ENCODE measurements at regions not wholly inside any gene's neighbourhood (a gene's known extent, or its start where the extent isn't known, plus 50 kb on each side); places are given as distances from the start of the nearest gene placed in this dataset.

GRCh38 chr7:1329966-1330800 lies 97.5 kb downstream of the UNCX start:
- Mint-ChIP-seq H3K27ac (ENCODE audit: unreplicated experiment) (no peak overlapping the region), H3K4me3 (no peak overlapping the region), H3K4me1 (no peaks in the 10 kb centered on the region), H3K9me3 (no peaks in the 10 kb centered on the region), H3K27me3 (ENCODE audit: low read depth) (peaks cover 16% of the 10 kb centered on the region), H3K36me3 (ENCODE audit: low read depth) (no peaks in the 10 kb centered on the region)
- TF ChIP-seq, protein P1, sequence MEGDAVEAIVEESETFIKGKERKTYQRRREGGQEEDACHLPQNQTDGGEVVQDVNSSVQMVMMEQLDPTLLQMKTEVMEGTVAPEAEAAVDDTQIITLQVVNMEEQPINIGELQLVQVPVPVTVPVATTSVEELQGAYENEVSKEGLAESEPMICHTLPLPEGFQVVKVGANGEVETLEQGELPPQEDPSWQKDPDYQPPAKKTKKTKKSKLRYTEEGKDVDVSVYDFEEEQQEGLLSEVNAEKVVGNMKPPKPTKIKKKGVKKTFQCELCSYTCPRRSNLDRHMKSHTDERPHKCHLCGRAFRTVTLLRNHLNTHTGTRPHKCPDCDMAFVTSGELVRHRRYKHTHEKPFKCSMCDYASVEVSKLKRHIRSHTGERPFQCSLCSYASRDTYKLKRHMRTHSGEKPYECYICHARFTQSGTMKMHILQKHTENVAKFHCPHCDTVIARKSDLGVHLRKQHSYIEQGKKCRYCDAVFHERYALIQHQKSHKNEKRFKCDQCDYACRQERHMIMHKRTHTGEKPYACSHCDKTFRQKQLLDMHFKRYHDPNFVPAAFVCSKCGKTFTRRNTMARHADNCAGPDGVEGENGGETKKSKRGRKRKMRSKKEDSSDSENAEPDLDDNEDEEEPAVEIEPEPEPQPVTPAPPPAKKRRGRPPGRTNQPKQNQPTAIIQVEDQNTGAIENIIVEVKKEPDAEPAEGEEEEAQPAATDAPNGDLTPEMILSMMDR (conservative IDR thresholded peaks at IDR 0.05) = no peak
- DNase-seq (ENCODE audit: low read depth, low spot score) = no peak

GRCh38 chr7:1330801-1331425 lies 98.2 kb downstream of the UNCX start:
- H3K36me3 Mint-ChIP-seq (ENCODE audit: low read depth) = no peaks in the 10 kb centered on the region
- H3K27me3 Mint-ChIP-seq (ENCODE audit: low read depth) = peaks cover 16% of the 10 kb centered on the region
- no peak overlapping the region for H3K4me3 Mint-ChIP-seq
- DNase-seq (ENCODE audit: low read depth, low spot score) = no peak
- TF ChIP-seq, protein P1 (conservative IDR thresholded peaks at IDR 0.05) = no peak
- no peaks in the 10 kb centered on the region for H3K4me1 Mint-ChIP-seq
- H3K27ac Mint-ChIP-seq (ENCODE audit: unreplicated experiment) = no peak overlapping the region
- H3K9me3 Mint-ChIP-seq = no peaks in the 10 kb centered on the region

DNA sequence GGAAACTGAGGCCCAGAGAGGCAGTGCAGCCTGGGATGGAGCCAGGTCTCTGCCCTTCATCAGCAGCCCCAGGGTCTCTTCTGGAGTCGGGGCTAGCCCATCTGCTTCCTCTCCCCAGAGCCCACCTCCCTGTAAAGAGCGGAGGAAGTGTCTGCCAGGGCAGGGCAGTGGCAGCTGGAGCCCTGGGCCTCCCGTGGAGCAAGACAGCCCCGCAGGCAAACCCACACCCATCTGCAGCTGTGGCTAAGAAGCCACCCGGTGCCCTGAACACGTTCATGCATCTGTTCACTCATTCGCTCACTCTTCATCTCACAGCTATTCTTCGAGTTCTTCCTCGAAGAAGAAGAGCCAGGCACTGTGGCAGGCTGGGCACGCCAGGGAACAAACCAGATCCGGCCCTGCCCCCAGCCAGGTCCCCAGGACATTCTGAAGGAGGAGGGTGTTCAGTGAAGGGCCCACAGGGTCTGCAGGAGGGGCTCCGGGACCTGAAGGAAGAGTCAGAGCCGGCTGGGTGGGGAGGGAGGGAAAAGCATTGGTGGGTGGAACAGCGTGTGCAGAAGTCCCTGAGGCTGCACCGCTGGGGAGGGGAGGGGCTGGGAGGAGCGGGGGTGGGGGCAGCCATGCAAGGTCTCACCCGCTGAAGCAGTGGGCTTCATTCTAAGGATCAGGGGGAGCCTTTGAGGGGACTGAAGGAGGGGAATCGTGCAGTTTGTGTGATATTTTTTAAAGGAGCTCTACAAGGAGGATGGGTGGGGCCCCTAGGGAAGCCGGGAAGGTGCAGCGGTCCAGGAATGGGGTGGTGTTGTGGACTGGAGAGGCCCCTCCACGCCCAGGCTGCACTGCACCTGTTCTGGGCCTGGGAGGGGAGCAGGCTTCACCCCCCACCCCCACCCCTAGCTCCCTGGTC lies 99.1 kb downstream of the UNCX start:
- H3K27me3 Mint-ChIP-seq (ENCODE audit: low read depth) = peaks cover 19% of the 10 kb centered on the region
- no peaks in the 10 kb centered on the region for H3K9me3 Mint-ChIP-seq
- DNase-seq (ENCODE audit: low read depth, low spot score) = no peak
- no peak overlapping the region for H3K4me3 Mint-ChIP-seq
- peaks cover 2% of the 10 kb centered on the region for H3K36me3 Mint-ChIP-seq (ENCODE audit: low read depth)
- H3K4me1 Mint-ChIP-seq = no peaks in the 10 kb centered on the region
- H3K27ac Mint-ChIP-seq (ENCODE audit: unreplicated experiment) = no peak overlapping the region
- TF ChIP-seq, protein P1 (conservative IDR thresholded peaks at IDR 0.05) = no peak

DNA sequence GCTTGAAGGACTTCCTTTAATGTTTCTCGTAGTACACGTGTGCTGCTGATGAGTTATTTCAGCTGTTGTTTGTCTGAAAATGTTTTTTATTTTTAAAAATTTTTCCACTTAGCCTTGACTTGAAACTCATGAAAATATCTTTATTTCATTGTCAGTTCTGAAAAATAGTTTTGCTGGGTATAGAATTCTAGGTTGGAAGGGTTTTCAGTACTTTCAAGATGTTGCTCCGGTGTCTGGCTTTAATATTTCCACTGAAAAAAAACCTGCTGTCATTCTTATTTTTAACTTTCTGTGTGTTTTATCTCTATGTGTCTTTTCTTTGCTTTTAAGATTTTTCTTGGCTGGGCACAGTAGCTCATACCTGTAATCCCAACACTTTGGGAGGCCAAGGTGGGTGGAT lies 103.8 kb downstream of the UNCX start:
- H3K9me3 Mint-ChIP-seq = peaks cover 2% of the 10 kb centered on the region

DNA sequence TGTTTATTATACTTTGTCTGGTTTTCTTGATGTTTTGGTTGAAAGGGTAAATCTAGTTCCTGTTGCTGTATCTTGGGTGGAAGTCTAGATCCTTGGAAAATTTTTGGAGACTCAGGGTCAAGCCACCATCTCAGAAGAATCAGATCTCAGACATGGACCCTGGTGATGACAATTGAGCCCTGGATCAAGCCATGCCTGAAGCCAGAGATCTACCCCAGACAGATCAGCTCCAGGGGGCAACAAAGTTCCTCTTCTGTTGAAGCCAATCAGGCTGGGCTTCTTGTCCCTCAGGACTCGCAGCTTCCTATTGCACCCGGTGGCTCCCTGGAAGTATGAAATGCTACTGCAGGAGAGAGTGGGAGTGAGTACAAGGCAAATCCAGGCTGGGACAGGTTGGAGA lies 106.9 kb downstream of the UNCX start:
- H3K4me3 Mint-ChIP-seq = no peak overlapping the region
- peaks cover 2% of the 10 kb centered on the region for H3K36me3 Mint-ChIP-seq (ENCODE audit: low read depth)
- peaks cover 2% of the 10 kb centered on the region for H3K9me3 Mint-ChIP-seq
- no peaks in the 10 kb centered on the region for H3K4me1 Mint-ChIP-seq
- DNase-seq (ENCODE audit: low read depth, low spot score) = no peak
- no peak overlapping the region for H3K27ac Mint-ChIP-seq (ENCODE audit: unreplicated experiment)
- TF ChIP-seq, protein P1 (conservative IDR thresholded peaks at IDR 0.05) = no peak
- H3K27me3 Mint-ChIP-seq (ENCODE audit: low read depth) = peaks cover 28% of the 10 kb centered on the region

More for the DNA sequence above, 103.8 kb downstream of the UNCX start:
- Mint-ChIP-seq H3K4me1 (no peaks in the 10 kb centered on the region), H3K27me3 (ENCODE audit: low read depth) (peaks cover 31% of the 10 kb centered on the region), H3K27ac (ENCODE audit: unreplicated experiment) (no peak overlapping the region), H3K4me3 (no peak overlapping the region), H3K36me3 (ENCODE audit: low read depth) (peaks cover 2% of the 10 kb centered on the region)
- DNase-seq (ENCODE audit: low read depth, low spot score) = no peak
- TF ChIP-seq, protein P1 (conservative IDR thresholded peaks at IDR 0.05) = no peak
